ENCODE measurements at regions not wholly inside any gene's neighbourhood (a gene's known extent, or its start where the extent isn't known, plus 50 kb on each side); places are given as distances from the start of the nearest gene placed in this dataset.

- TF ChIP-seq JUN (IDR thresholded peaks at IDR 0.05; ENCODE audit: low read depth, low read length): no peak
- no peak for TF ChIP-seq SIN3A (conservative IDR thresholded peaks at IDR 0.05 in 1 of 2, IDR thresholded peaks at IDR 0.05 in 1 of 2; ENCODE audit: low read depth in 1 of 2, low read length in 2 of 2)
- TF ChIP-seq EZH2 (IDR thresholded peaks at IDR 0.05; ENCODE audit: low read depth, low read length, severe bottlenecking): no peak
- no peak for TF ChIP-seq SP1 (IDR thresholded peaks at IDR 0.05; ENCODE audit: low read depth, low read length)
Observed at GRCh38 chr1:60527567-60527966, 454.0 kb upstream of the C1orf87 start.
